ACC112 (cell line): ENCODE measurements at regions not wholly inside any gene's neighbourhood (a gene's known extent, or its start where the extent isn't known, plus 50 kb on each side); places are given as distances from the start of the nearest gene placed in this dataset.

Experiments
- H2AFZ ChIP-seq: fragments of 200-600 bp; sonication (generic); one replicate; pipeline ENCODE4 v1.6.0; 2017; ENCODE audit warnings: antibody characterized with exemption, low read length; ENCODE audit not compliant: unreplicated experiment
- H3K27ac ChIP-seq: fragments of 200-600 bp; sonication (generic); 2 replicates; pipeline ENCODE4 v1.5.1; 2014; ENCODE audit warnings: low read depth, mild to moderate bottlenecking, antibody characterized with exemption, low read length, moderate library complexity
- H3K27me3 ChIP-seq: fragments of 200-600 bp; sonication (generic); 2 replicates; pipeline ENCODE4 v1.6.1; 2014; ENCODE audit warnings: mild to moderate bottlenecking, antibody characterized with exemption, low read length, moderate library complexity, mixed read lengths; ENCODE audit not compliant: insufficient read depth
- H3K36me3 ChIP-seq: fragments of 200-600 bp; sonication (generic); 2 replicates; pipeline ENCODE4 v1.6.1; 2016; ENCODE audit warnings: mild to moderate bottlenecking, antibody characterized with exemption, low read length, moderate library complexity, mixed read lengths; ENCODE audit not compliant: insufficient read depth
- H3K4me1 ChIP-seq: fragments of 200-600 bp; sonication (generic); one replicate; pipeline ENCODE4 v1.6.1; 2016; ENCODE audit warnings: low read length, mixed read lengths; ENCODE audit not compliant: insufficient read depth, unreplicated experiment, control insufficient read depth
- H3K4me3 ChIP-seq: fragments of 200-600 bp; sonication (generic); 2 replicates; pipeline ENCODE4 v1.5.1; 2014; ENCODE audit warnings: mild to moderate bottlenecking, low read depth, low read length
- H3K79me2 ChIP-seq: fragments of 200-600 bp; sonication (generic); one replicate; pipeline ENCODE4 v1.6.0; 2016; ENCODE audit warnings: low read length; ENCODE audit not compliant: control insufficient read depth, unreplicated experiment, insufficient read depth

DNA sequence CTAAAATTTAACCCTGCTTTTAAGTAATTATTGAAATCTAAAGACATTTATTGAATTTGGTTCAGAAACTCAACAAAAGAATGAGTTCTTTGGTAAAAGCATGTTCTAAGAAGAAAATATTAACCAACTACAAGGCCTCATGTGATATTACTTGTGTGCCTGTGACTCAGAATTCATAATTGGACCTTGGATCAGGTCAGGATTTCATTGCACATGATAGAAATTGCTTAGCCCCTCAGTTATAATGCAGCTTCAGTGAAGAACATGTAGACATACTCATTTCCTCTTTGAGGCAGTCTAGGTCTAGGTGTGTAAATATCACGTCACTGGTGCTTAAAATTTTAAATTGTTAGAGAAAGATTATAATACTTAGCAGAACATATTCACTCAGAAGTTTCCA is 410.0 kb upstream of the SOX9 start:
- no peak overlapping the region for H3K27ac ChIP-seq
- peaks cover 3% of the 10 kb centered on the region for H3K4me1 ChIP-seq
- H3K36me3 ChIP-seq = no peaks in the 10 kb centered on the region
- no peaks in the 10 kb centered on the region for H3K27me3 ChIP-seq
- H3K4me3 ChIP-seq = no peak overlapping the region
- H2AFZ ChIP-seq = no peak overlapping the region
- no peaks in the 10 kb centered on the region for H3K79me2 ChIP-seq

DNA sequence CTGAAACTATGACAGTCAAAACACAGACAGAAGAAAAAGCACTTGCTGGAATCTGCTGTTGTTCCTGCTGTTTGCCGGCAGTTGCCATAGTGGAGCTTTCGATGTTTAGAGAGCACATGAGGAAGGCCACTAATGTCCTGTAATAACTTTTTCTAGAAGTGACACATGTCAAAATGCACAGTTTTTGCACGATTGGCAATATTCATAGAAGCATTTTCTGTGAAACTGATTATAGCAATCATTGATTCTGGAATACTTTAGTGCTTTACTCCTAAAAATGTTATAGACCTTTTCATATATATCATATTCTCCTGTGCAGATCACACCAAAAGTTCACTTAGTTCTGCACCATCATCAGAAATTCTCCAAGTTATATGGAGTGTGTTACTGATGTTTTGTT is 407.0 kb upstream of the SOX9 start:
- H2AFZ ChIP-seq = no peak overlapping the region
- no peaks in the 10 kb centered on the region for H3K79me2 ChIP-seq
- H3K4me1 ChIP-seq = peaks cover 3% of the 10 kb centered on the region
- H3K27ac ChIP-seq = no peak overlapping the region
- H3K36me3 ChIP-seq = no peaks in the 10 kb centered on the region
- no peak overlapping the region for H3K4me3 ChIP-seq
- H3K27me3 ChIP-seq = no peaks in the 10 kb centered on the region

DNA sequence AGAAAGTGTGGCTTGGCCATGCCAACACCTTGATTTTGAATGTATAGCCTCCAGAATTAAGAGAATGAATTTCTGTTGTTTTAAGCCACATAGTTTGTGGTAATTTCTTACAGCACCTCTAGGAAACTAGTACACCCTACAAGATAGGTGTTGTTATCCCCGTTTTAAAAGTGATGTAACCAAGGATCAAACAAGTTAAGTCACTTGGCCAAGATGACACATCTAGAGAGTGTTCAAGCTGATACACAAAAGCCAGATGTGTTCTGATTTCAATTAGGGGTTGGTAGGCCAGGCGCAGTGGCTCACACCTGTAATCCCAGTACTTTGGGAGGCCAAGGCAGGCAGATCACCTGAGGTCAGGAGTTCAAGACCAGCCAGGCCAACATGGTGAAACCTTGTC is 396.5 kb upstream of the SOX9 start:
- Histone ChIP-seq H3K79me2 (no peaks in the 10 kb centered on the region), H2AFZ (no peak overlapping the region), H3K4me1 (peaks cover 4% of the 10 kb centered on the region), H3K4me3 (no peak overlapping the region), H3K27ac (no peak overlapping the region), H3K27me3 (no peaks in the 10 kb centered on the region), H3K36me3 (no peaks in the 10 kb centered on the region)

DNA sequence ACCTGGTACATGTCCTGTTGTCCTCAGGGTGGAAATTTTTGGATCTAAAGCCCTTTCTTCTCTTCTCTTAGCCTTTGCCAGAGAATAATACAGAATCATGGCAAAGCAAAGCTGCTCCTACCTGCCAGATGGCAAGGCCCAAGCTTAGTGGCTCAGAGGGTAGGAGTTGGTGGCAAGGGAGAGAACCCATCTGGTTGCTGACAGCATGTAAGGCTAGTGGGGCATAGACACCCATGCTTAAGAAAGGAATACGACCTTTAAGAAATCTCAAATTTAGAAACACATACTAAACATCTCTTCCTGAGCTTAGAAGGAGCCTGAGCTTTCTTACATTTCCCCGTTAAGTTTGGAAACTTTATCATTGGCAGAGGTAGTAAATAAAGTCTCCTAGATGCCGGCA is 395.0 kb upstream of the SOX9 start:
- Histone ChIP-seq H3K4me3 (peak overlapping the region; percentile 68), H2AFZ (peak overlapping the region; percentile 72), H3K27me3 (no peaks in the 10 kb centered on the region), H3K79me2 (no peaks in the 10 kb centered on the region), H3K27ac (no peak overlapping the region), H3K36me3 (no peaks in the 10 kb centered on the region), H3K4me1 (peaks cover 4% of the 10 kb centered on the region)

DNA sequence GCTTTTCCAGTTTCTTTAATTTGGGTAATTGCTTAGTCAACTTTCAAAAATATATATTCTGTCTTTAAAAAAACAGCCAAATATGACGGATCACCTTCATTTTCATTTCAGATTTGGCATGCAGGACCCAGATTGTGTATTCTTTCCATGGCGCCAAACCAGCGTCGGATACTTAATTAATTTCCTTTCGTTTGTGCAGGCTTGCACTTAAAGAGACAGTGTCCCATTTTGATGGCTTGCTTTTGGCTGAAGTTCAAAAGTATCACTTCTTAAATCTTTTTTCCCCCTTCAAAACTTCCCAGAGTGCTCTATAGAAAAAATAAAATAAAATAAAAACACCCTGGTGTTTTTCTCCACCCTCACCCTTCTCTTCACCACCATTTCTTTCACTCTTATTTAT is 394.5 kb upstream of the SOX9 start:
- no peaks in the 10 kb centered on the region for H3K27me3 ChIP-seq
- H3K4me3 ChIP-seq = peak overlapping the region; percentile 68
- H3K36me3 ChIP-seq = no peaks in the 10 kb centered on the region
- peaks cover 4% of the 10 kb centered on the region for H3K4me1 ChIP-seq
- peak overlapping the region; percentile 72 for H2AFZ ChIP-seq
- H3K27ac ChIP-seq = no peak overlapping the region
- no peaks in the 10 kb centered on the region for H3K79me2 ChIP-seq

DNA sequence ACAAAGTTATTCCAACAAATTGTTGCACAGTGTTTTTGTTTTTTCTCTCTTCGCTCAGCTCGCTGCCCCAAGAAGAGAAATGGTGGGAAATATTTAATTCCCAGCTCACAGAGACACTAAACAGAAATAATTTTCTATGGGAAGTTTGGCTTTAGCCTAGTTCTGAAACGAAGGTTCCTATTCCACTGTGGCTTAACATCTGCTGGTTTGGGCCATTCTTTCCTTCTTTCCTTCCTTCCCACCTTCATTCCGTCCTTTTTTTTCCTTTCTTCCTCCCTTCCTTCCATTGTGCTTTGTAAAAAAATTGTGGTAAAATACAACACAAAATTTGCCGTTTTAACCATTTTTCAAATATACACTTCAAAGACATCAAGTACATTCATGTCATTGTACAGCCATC is 393.5 kb upstream of the SOX9 start:
- Histone ChIP-seq H3K4me1 (peaks cover 4% of the 10 kb centered on the region), H2AFZ (no peak overlapping the region), H3K4me3 (no peak overlapping the region), H3K27me3 (no peaks in the 10 kb centered on the region), H3K27ac (no peak overlapping the region), H3K79me2 (no peaks in the 10 kb centered on the region), H3K36me3 (no peaks in the 10 kb centered on the region)

DNA sequence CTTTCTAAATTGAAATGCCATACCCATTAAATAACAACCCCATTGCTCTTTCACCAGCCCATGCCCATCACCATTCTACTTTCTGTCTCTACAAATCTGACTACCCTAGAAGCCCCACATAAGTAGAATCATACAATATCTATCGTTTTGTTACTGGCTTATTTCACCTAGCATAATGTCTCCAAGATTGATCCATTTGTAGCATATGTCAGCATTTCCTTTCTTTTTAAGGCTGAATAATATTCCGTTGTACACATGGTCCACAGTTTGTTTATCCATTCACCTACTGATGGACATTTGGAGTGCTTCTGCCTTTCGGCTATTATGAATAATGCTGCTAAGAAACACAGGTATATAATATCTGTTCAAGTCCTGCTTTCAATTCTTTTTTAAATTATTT is 393.1 kb upstream of the SOX9 start:
- no peak overlapping the region for H3K27ac ChIP-seq
- H3K79me2 ChIP-seq = no peaks in the 10 kb centered on the region
- no peak overlapping the region for H3K4me3 ChIP-seq
- no peaks in the 10 kb centered on the region for H3K27me3 ChIP-seq
- no peaks in the 10 kb centered on the region for H3K36me3 ChIP-seq
- H3K4me1 ChIP-seq = peaks cover 4% of the 10 kb centered on the region
- H2AFZ ChIP-seq = no peak overlapping the region

DNA sequence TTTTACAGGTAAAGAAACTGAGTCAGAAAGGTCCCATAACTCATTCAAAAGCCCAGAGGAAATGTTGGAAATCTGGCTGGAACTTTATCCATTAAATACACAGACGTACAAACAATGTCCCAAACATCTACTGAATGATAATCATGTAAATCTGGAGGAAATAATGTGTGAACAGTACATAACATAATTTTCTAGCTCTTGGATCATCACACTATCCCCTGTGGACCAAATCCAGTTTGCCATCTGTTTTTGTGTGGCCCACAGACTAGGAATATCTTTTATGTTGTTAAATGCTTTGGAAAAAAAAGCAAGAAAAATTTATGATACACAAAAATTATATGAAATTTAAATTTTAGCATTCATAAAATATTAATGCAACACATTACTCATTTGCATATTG is 389.9 kb upstream of the SOX9 start:
- H3K36me3 ChIP-seq = no peaks in the 10 kb centered on the region
- no peak overlapping the region for H2AFZ ChIP-seq
- no peak overlapping the region for H3K4me3 ChIP-seq
- H3K27ac ChIP-seq = no peak overlapping the region
- H3K27me3 ChIP-seq = no peaks in the 10 kb centered on the region
- H3K79me2 ChIP-seq = no peaks in the 10 kb centered on the region
- peaks cover 4% of the 10 kb centered on the region for H3K4me1 ChIP-seq

DNA sequence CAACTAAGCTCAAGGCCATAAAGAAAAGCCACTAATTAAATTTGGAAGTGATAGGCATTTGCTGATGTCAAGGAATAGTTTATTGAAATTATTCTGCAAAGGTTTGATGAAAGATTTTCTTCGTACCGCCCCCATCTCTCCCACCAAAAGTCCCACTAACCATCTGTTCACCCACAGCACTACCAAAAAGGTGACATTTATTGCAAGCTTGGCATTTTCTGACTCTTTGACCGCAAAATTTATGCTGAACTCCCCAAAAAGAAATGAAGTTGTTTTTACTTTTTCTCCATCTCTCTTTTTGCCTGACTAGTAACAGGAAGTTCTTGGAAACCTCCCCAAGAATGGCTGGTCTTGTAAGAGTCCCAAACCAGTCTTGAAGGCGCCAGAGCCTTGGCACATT is 384.9 kb upstream of the SOX9 start:
- Histone ChIP-seq H3K4me1 (no peaks in the 10 kb centered on the region), H3K27me3 (no peaks in the 10 kb centered on the region), H2AFZ (no peak overlapping the region), H3K4me3 (no peak overlapping the region), H3K79me2 (no peaks in the 10 kb centered on the region), H3K27ac (no peak overlapping the region), H3K36me3 (no peaks in the 10 kb centered on the region)

DNA sequence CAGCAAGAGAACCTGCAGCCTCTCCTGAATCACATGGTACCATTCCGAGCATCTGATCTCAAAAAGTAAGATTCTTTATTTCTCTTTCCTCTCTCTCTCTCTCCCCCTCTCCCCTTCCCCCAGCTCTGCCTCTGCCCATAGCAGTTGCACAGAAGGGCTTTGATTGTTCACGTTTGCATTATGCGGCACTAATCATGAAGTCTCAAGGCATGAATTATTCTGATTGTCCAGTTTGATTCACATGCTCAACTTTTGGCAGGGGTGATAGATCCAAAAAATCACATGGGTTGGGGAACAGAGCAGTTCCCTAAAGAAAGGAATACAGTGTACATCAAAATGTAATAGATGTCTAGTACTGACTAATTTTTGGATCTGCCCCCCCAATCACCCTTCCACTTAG is 380.0 kb upstream of the SOX9 start:
- no peak overlapping the region for H3K27ac ChIP-seq
- H3K27me3 ChIP-seq = no peaks in the 10 kb centered on the region
- no peaks in the 10 kb centered on the region for H3K4me1 ChIP-seq
- no peak overlapping the region for H2AFZ ChIP-seq
- no peaks in the 10 kb centered on the region for H3K79me2 ChIP-seq
- no peaks in the 10 kb centered on the region for H3K36me3 ChIP-seq
- H3K4me3 ChIP-seq = no peak overlapping the region

DNA sequence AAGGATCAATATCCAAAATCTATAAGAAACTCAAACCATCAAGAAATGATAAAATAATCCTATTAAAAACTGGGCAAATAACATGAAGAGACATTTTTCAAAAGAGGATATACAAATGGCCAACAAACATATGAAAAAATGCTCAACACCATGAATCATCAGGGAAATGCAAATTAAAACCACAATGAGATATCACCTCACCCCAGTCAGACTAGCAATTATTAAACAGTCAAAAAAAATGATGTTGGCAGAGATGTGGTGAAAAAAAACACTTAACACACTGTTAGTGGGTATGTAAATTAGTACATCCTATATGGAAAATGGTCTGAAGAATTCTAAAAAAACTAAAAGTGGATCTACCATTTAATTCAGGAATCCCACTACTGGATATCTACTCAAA is 379.0 kb upstream of the SOX9 start:
- Histone ChIP-seq H3K4me1 (no peaks in the 10 kb centered on the region), H3K36me3 (no peaks in the 10 kb centered on the region), H3K79me2 (no peaks in the 10 kb centered on the region), H3K27ac (no peak overlapping the region), H2AFZ (no peak overlapping the region), H3K27me3 (no peaks in the 10 kb centered on the region), H3K4me3 (no peak overlapping the region)

DNA sequence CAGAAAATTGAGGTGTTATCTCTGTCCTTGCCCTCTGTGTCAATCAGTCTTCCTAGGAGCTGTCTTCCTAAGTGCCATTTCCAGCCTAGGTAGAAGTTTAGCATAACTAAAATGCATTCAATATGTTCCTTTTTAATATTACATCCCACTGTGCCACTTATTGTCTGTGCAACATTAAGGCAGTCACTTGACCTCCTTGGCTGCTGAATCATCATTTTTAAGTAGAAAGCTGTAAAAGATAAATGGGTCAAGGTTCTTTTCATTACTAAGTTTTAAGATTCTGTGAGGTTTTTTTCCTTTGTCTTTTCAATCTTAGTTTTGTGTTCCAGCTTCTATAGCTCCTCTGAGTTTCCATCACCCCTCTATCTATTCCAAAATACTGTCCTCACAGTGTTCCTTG is 371.9 kb upstream of the SOX9 start:
- H3K36me3 ChIP-seq = no peaks in the 10 kb centered on the region
- no peaks in the 10 kb centered on the region for H3K4me1 ChIP-seq
- no peaks in the 10 kb centered on the region for H3K27me3 ChIP-seq
- no peak overlapping the region for H3K27ac ChIP-seq
- H3K79me2 ChIP-seq = no peaks in the 10 kb centered on the region
- no peak overlapping the region for H3K4me3 ChIP-seq
- no peak overlapping the region for H2AFZ ChIP-seq
